Glutamatergic neuron (in vitro differentiated cells): ENCODE measurements at regions not wholly inside any gene's neighbourhood (a gene's known extent, or its start where the extent isn't known, plus 50 kb on each side); places are given as distances from the start of the nearest gene placed in this dataset.

Experiments
- DNase-seq: peaks from one replicate; pipeline ENCODE4 v3.0.0; 2022
- H3K27ac Mint-ChIP-seq: one replicate; pipeline ENCODE4 v1.8.0; 2020; ENCODE audit warnings: mild to moderate bottlenecking, mixed read lengths, inconsistent platforms; ENCODE audit not compliant: unreplicated experiment
- H3K27me3 Mint-ChIP-seq: one replicate; pipeline ENCODE4 v1.8.0; 2020; ENCODE audit warnings: mild to moderate bottlenecking, moderate library complexity, mixed read lengths, inconsistent platforms; ENCODE audit not compliant: unreplicated experiment
- H3K36me3 Mint-ChIP-seq: one replicate; pipeline ENCODE4 v1.8.0; 2020; ENCODE audit warnings: mild to moderate bottlenecking, mixed read lengths, inconsistent platforms; ENCODE audit not compliant: unreplicated experiment
- H3K4me1 Mint-ChIP-seq: one replicate; pipeline ENCODE4 v1.8.0; 2020; ENCODE audit warnings: mild to moderate bottlenecking, low read depth, mixed read lengths, inconsistent platforms; ENCODE audit not compliant: unreplicated experiment
- H3K4me3 Mint-ChIP-seq: one replicate; pipeline ENCODE4 v1.8.0; 2020; ENCODE audit warnings: mild to moderate bottlenecking, mixed read lengths, inconsistent platforms; ENCODE audit not compliant: unreplicated experiment
- H3K9me3 Mint-ChIP-seq: one replicate; pipeline ENCODE4 v1.8.0; 2020; ENCODE audit warnings: mild to moderate bottlenecking, moderate library complexity, mixed read lengths, inconsistent platforms; ENCODE audit not compliant: unreplicated experiment
- CTCF ChIP-seq: fragments of 200-600 bp; sonication (generic); IDR thresholded peaks from one replicate; pipeline ENCODE4 v1.5.0; 2021; ENCODE audit not compliant: partially characterized antibody, unreplicated experiment

GRCh38 chr10:3666525-3667302, 118.3 kb downstream of the KLF6 start:
- H3K36me3 Mint-ChIP-seq: no peaks in the 10 kb centered on the region
- H3K27ac Mint-ChIP-seq: no peak overlapping the region

GRCh38 chr10:3665316-3665908, 119.6 kb downstream of the KLF6 start:
- DNase-seq: no peak
- Mint-ChIP-seq H3K27ac (no peak overlapping the region), H3K27me3 (no peaks in the 10 kb centered on the region), H3K4me3 (no peak overlapping the region), H3K9me3 (peaks cover 7% of the 10 kb centered on the region), H3K4me1 (peaks cover 6% of the 10 kb centered on the region), H3K36me3 (no peaks in the 10 kb centered on the region)
- TF ChIP-seq CTCF: no peak

More at GRCh38 chr10:3666525-3667302, 118.3 kb downstream of the KLF6 start:
- no peak for TF ChIP-seq CTCF
- Mint-ChIP-seq H3K4me3 (no peak overlapping the region), H3K27me3 (no peaks in the 10 kb centered on the region), H3K9me3 (peaks cover 5% of the 10 kb centered on the region), H3K4me1 (peaks cover 6% of the 10 kb centered on the region)
- DNase-seq: no peak

- DNase-seq: no peak
- no peak for TF ChIP-seq CTCF
- no peak overlapping the region for H3K4me3 Mint-ChIP-seq
- H3K36me3 Mint-ChIP-seq: no peaks in the 10 kb centered on the region
- no peaks in the 10 kb centered on the region for H3K4me1 Mint-ChIP-seq
- H3K9me3 Mint-ChIP-seq: peaks cover 5% of the 10 kb centered on the region
- H3K27ac Mint-ChIP-seq: no peak overlapping the region
- H3K27me3 Mint-ChIP-seq: no peaks in the 10 kb centered on the region
These were observed 122.2 kb downstream of the KLF6 start for GRCh38 chr10:3662775-3663174.

GRCh38 chr10:3661271-3661670, 123.7 kb downstream of the KLF6 start:
- H3K27ac Mint-ChIP-seq: no peak overlapping the region
- TF ChIP-seq CTCF: no peak
- H3K27me3 Mint-ChIP-seq: no peaks in the 10 kb centered on the region
- H3K36me3 Mint-ChIP-seq: no peaks in the 10 kb centered on the region
- peaks cover 5% of the 10 kb centered on the region for H3K9me3 Mint-ChIP-seq
- H3K4me3 Mint-ChIP-seq: no peak overlapping the region
- H3K4me1 Mint-ChIP-seq: no peaks in the 10 kb centered on the region
- DNase-seq: no peak

- Mint-ChIP-seq H3K9me3 (peaks cover 5% of the 10 kb centered on the region), H3K27me3 (no peaks in the 10 kb centered on the region)
These were observed 124.3 kb downstream of the KLF6 start for GRCh38 chr10:3660753-3661152.

More at GRCh38 chr10:3660753-3661152, 124.3 kb downstream of the KLF6 start:
- Mint-ChIP-seq H3K4me3 (no peak overlapping the region), H3K27ac (no peak overlapping the region), H3K36me3 (no peaks in the 10 kb centered on the region), H3K4me1 (no peaks in the 10 kb centered on the region)
- no peak for DNase-seq
- TF ChIP-seq CTCF: no peak
